H54 (cell line): ENCODE measurements at regions not wholly inside any gene's neighbourhood (a gene's known extent, or its start where the extent isn't known, plus 50 kb on each side); places are given as distances from the start of the nearest gene placed in this dataset.

Source experiments
- DNase-seq: peaks from one replicate; pipeline ENCODE4 v3.0.0; 2011; ENCODE audit warnings: low spot score, mixed read lengths; ENCODE audit not compliant: insufficient read length
- FAIRE-seq: peaks from 3 replicates; lab custom pipeline; 2011; peaks lifted over from hg19 to GRCh38; lab: Jason Lieb, UNC
- POLR2A ChIP-seq: IDR thresholded peaks from 2 replicates; pipeline ENCODE4 v1.6.1; 2011; ENCODE audit warnings: low read depth, mild to moderate bottlenecking, low read length

DNA sequence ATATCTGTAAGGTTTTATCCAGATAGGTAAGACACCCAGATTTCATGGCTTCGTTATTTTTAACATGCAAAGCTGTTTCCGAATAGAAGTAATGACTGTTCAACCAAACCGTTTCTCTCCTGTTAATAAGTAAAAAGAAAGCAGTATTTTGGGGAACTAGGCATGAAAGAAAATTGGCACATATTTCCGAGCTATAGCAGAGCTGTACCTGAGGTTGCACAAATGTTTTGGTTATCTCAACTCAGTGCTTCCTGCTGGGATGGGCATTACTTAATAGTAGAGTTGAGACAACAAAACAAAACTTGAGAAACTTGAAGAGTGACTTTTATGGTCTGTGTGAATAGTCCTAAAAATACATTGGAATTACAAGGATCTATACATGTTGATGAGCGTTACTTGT is 564.3 kb upstream of the SORCS1 start:
- FAIRE-seq (no peak), DNase-seq (no peak)
- no peak for TF ChIP-seq POLR2A

DNA sequence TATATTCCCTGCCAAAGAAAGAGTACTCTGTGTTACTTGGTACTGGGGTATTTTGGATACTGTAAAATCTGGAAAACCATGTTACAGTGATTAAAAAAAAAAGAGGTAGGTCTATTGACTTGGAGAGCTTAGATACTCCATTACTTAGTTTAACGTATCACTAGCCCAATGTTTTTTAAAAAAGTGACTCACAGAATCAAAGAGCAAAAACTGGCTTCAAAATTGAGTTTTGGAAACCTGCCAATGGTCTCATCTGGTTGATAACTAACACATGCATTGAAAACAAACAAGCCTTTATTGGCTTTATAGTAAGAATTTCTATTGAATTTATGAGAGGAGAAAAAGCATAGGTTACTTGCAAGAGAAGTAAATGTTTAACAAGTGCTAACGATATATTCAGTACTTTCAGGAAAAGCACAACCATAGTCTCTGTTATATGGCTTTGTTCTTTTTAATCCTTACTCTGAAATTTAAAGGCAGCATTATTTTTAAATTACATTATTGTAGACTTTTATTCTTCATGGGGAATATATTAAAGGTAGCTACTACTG is 563.3 kb upstream of the SORCS1 start:
- FAIRE-seq (no peak), DNase-seq (no peak)

DNA sequence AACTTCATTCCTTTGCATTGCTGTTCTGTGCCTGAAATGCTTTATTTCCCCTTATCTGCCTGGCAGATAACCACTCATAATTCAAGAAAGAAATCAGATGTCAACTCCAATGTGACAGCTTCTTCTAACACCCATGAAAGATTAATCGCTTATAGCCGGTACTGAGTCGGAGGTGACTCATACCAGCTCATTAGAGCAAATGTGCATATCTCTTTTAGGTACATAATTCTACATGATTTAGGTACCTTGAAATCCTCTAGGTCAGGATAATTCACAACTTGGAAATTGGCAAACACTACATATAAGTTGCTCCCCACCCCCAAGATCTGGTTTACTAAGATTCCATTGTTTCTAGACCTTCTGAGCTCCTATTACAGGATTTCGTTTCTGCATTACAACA is 554.4 kb upstream of the SORCS1 start:
- no peak for FAIRE-seq
- TF ChIP-seq POLR2A = no peak
- DNase-seq = no peak

More for the DNA sequence above, 563.3 kb upstream of the SORCS1 start:
- no peak for TF ChIP-seq POLR2A

GRCh38 chr10:107717046-107717445 is 552.5 kb upstream of the SORCS1 start:
- FAIRE-seq (no peak), DNase-seq (no peak)
- no peak for TF ChIP-seq POLR2A

DNA sequence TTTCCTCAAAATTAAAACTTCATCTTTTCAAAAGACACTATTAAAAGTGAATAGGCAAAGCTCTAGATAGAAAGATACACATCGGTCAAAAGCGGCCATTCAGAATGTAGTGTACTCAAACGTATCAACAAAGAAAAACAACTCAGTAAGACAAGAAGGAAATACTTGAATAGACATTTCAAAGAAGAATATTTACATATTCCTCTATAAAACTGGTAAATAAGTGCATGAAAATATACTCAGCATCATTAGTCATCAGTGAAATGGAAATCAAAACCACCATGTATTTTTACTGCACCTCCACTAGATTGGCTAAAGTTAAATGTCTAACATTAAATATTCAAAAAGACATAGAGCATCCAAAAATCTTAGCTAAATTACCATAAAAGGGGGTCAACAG is 551.1 kb upstream of the SORCS1 start:
- FAIRE-seq (no peak), DNase-seq (no peak)
- TF ChIP-seq POLR2A = no peak

GRCh38 chr10:107708981-107709380 is 544.5 kb upstream of the SORCS1 start:
- no peak for TF ChIP-seq POLR2A
- no peak for DNase-seq
- no peak for FAIRE-seq

DNA sequence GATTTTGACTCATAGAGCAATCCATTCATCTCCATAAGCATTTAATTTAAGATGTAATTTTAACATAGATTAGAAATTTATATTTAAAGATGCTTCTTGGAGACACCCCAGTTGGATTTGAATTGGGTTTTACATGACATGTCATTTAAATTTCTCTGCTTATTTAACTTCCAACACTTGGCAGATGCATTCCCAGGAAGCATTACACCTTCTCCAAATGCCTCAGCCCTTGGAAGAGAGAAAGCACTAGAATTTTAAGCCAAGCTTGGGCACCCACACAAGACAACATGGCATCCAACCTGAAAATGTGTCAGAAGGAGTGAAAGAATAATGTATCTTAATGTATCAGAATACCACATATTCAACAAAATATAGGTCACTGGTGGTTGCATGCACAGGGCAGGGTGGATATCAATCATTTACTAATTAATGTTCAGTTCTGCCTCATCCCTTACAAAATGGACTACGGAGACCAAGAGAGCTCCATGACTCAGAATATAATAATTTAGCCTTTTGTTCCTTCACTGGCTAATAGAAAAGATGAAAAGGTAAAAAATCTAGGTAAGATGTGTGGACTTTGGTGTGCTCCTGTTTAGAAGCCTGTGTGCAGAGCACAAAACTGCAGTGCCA is 541.7 kb upstream of the SORCS1 start:
- no peak for FAIRE-seq
- TF ChIP-seq POLR2A = no peak

GRCh38 chr10:107701943-107702342 is 537.4 kb upstream of the SORCS1 start:
- no peak for FAIRE-seq
- TF ChIP-seq POLR2A = no peak
- no peak for DNase-seq

More for the DNA sequence above, 541.7 kb upstream of the SORCS1 start:
- no peak for DNase-seq

- no peak for TF ChIP-seq POLR2A
- no peak for DNase-seq
- FAIRE-seq = no peak
Measured at GRCh38 chr10:107692072-107692471, 527.6 kb upstream of the SORCS1 start.

GRCh38 chr10:107689323-107689722 is 524.8 kb upstream of the SORCS1 start:
- DNase-seq (no peak), FAIRE-seq (no peak)
- no peak for TF ChIP-seq POLR2A

GRCh38 chr10:107687701-107688100 is 523.2 kb upstream of the SORCS1 start:
- no peak for TF ChIP-seq POLR2A
- FAIRE-seq = no peak

DNA sequence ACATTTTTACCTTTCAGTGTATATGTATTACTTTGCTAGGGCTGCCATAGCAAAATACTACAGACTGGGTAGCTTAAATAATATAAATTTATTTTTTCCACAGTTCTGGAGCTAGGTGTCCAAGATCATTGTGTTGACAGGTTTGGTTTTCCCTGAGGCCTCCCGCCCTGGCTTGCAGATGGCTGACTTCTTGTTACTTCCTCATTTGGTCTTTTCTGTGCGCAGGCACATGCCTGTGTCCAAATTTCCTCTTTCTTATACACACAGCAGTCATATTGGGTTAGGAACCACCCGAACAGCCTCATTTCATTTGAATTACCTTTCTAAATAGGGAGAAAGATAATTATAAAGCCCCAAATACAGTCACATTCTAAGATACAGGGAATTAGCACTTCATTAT is 521.6 kb upstream of the SORCS1 start:
- DNase-seq (no peak), FAIRE-seq (no peak)
- no peak for TF ChIP-seq POLR2A

More at GRCh38 chr10:107687701-107688100, 523.2 kb upstream of the SORCS1 start:
- no peak for DNase-seq

- TF ChIP-seq POLR2A = no peak
- no peak for FAIRE-seq
- no peak for DNase-seq
Measured at GRCh38 chr10:107671960-107672359, 507.5 kb upstream of the SORCS1 start.

- TF ChIP-seq POLR2A = no peak
- FAIRE-seq (no peak), DNase-seq (no peak)
Measured at GRCh38 chr10:107666214-107666613, 501.7 kb upstream of the SORCS1 start.

- FAIRE-seq = no peak
- DNase-seq = no peak
- TF ChIP-seq POLR2A = no peak
Measured at GRCh38 chr10:107665459-107665858, 501.0 kb upstream of the SORCS1 start.
